ENCODE measurements at regions not wholly inside any gene's neighbourhood (a gene's known extent, or its start where the extent isn't known, plus 50 kb on each side); places are given as distances from the start of the nearest gene placed in this dataset.
"Not testable (repeated sequence)": the region's sequence is repeated elsewhere in the genome, so short reads cannot be mapped to it uniquely, and the experiment has no call there.

- DNase-seq = peak in 1 of 2 donors; percentile 36
These were observed 129.9 kb downstream of the ZNF281 start for GRCh38 chr1:200279810-200280411.

GRCh38 chr1:200275816-200276453 lies 133.9 kb downstream of the ZNF281 start:
- no peak for DNase-seq

GRCh38 chr1:200275415-200275814 lies 134.4 kb downstream of the ZNF281 start:
- DNase-seq = no peak

GRCh38 chr1:200274116-200274515 lies 135.7 kb downstream of the ZNF281 start:
- no peak for DNase-seq

GRCh38 chr1:200272481-200273068 lies 137.3 kb downstream of the ZNF281 start:
- no peak for DNase-seq

GRCh38 chr1:200269256-200269655 lies 140.6 kb downstream of the ZNF281 start:
- no peak for DNase-seq

GRCh38 chr1:200267937-200268336 lies 141.9 kb downstream of the ZNF281 start:
- no peak for DNase-seq

GRCh38 chr1:200267458-200267857 lies 142.4 kb downstream of the ZNF281 start:
- DNase-seq = no peak

GRCh38 chr1:200266871-200267270 lies 143.0 kb downstream of the ZNF281 start:
- DNase-seq = no peak

GRCh38 chr1:200265881-200266280 lies 144.0 kb downstream of the ZNF281 start:
- DNase-seq = no peak

- no peak for DNase-seq
These were observed 144.7 kb downstream of the ZNF281 start for GRCh38 chr1:200265104-200265503.

- no peak for DNase-seq
These were observed 146.6 kb downstream of the ZNF281 start for GRCh38 chr1:200263203-200263602.

- no peak for DNase-seq
These were observed 147.4 kb downstream of the ZNF281 start for GRCh38 chr1:200262326-200262965.

- DNase-seq = no peak
These were observed 149.1 kb downstream of the ZNF281 start for GRCh38 chr1:200260597-200261335.

GRCh38 chr1:200258447-200259375 lies 151.1 kb downstream of the ZNF281 start:
- peak in 1 of 2 donors; percentile 19 for DNase-seq

GRCh38 chr1:200257235-200257634 lies 152.6 kb downstream of the ZNF281 start:
- no peak for DNase-seq

GRCh38 chr1:200254602-200255001 lies 155.2 kb downstream of the ZNF281 start:
- DNase-seq = not testable (repeated sequence)

GRCh38 chr1:200253774-200254495 lies 155.9 kb downstream of the ZNF281 start:
- DNase-seq = no peak

GRCh38 chr1:200252531-200252930 lies 157.3 kb downstream of the ZNF281 start:
- DNase-seq = no peak

GRCh38 chr1:200250469-200250868 lies 159.4 kb downstream of the ZNF281 start:
- DNase-seq = no peak

- no peak for DNase-seq
These were observed 161.3 kb downstream of the ZNF281 start for GRCh38 chr1:200248541-200248940.
